ENCODE measurements at regions not wholly inside any gene's neighbourhood (a gene's known extent, or its start where the extent isn't known, plus 50 kb on each side); places are given as distances from the start of the nearest gene placed in this dataset.

DNA sequence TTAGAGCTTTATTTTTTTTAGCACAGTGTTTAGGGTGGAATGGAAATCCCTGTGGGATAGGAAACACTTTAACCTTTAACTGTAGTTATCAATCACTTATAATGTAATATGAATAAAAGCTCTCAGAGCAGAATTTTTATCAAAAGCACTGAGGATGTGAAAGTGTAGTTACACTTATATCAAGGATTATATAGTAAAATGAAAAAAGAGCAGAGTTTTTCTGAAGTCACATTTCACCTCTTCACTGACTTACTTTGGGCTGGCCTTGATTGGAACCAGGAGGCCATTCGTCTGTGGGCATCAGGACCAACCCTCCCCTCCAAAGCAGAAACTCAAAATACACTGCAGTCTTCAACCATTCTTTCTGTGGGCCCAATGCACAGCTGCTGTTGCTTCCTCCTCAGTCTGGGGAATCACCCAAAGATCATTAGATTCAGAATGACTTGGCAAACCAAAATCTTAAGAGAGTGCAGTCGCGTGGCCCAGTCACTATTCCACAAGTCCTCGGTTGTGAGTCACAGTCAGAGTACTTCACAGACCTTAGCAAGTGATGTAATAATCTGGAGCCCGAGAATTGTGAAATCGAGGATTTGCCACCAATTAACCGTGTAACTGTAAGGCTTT is 132.6 kb upstream of the COL8A1 start:
- no peak overlapping the region for H3K4me3 ChIP-seq (ENCODE audit: low read depth, low read length)
- DNase-seq (ENCODE audit: low read depth, low spot score) = peak; percentile 82
- in situ Hi-C loops (cut with HindIII; ENCODE audit: low sequenced_read_pairs) = no loop called here
- TF ChIP-seq, protein P1, sequence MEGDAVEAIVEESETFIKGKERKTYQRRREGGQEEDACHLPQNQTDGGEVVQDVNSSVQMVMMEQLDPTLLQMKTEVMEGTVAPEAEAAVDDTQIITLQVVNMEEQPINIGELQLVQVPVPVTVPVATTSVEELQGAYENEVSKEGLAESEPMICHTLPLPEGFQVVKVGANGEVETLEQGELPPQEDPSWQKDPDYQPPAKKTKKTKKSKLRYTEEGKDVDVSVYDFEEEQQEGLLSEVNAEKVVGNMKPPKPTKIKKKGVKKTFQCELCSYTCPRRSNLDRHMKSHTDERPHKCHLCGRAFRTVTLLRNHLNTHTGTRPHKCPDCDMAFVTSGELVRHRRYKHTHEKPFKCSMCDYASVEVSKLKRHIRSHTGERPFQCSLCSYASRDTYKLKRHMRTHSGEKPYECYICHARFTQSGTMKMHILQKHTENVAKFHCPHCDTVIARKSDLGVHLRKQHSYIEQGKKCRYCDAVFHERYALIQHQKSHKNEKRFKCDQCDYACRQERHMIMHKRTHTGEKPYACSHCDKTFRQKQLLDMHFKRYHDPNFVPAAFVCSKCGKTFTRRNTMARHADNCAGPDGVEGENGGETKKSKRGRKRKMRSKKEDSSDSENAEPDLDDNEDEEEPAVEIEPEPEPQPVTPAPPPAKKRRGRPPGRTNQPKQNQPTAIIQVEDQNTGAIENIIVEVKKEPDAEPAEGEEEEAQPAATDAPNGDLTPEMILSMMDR (IDR thresholded peaks at IDR 0.05; ENCODE audit: low read depth, low read length) = no peak

DNA sequence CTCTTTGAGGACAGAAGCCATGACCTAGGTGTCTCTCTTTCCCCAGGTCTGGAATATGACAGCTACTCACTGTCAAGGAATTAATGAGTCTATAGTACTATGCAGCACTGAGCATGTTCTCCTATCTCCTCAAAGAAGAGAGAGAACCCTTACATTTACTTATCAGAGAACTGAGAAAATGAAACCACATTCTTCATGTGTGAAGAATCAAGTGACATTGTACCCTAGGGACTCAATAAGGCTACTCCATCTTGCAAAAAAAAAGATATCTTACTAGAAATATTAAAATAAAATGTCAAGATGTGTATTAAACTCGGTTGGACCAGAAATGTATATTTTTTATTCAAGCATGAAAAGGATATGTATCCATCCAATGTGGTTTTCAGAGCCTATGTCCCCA is 133.2 kb upstream of the COL8A1 start:
- no peak for DNase-seq (ENCODE audit: low read depth, low spot score)
- in situ Hi-C loops (cut with HindIII; ENCODE audit: low sequenced_read_pairs) = no loop called here
- H3K4me3 ChIP-seq (ENCODE audit: low read depth, low read length) = no peak overlapping the region
- TF ChIP-seq, protein P1 (IDR thresholded peaks at IDR 0.05; ENCODE audit: low read depth, low read length) = no peak

DNA sequence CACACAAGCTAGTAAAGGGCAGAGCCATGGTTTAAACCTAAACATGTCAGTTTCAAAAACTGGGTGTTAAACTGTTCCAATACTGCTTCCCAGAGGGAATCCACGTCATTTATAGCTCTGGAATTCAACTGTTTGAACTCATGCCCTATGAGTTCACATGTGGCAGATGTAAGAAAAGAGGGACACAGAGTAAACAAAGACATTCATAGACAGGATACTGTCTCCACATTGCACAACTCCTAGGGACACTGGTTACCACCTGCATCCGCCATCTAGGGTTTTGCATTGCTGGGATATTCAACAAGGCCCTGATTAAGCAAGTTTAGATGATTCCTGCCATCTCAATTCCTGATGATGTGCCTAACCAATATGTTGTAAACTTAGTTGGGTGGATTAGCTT is 134.1 kb upstream of the COL8A1 start:
- no peak overlapping the region for H3K4me3 ChIP-seq (ENCODE audit: low read depth, low read length)
- in situ Hi-C loops (cut with HindIII; ENCODE audit: low sequenced_read_pairs) = no loop called here
- no peak for DNase-seq (ENCODE audit: low read depth, low spot score)
- TF ChIP-seq, protein P1 (IDR thresholded peaks at IDR 0.05; ENCODE audit: low read depth, low read length) = no peak

DNA sequence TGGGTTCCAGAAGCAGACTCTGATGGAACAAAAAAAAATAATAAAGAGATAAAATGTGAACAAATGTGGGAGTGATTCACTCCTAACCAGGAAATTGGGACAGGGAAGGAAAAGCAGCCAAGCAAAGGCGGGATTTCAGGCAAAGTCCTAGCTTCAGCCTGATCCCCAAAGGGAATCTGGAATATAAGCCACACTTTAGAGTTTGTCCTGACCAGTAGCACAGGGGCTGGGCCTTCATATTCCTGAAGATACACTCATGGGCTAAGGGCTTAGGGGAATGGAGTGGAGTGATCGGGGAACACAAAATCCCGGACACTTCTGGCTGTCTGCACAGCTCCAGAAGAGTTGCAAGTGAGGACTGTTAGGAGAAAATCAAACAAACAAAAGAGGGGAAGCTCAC is 135.0 kb upstream of the COL8A1 start:
- in situ Hi-C loops (cut with HindIII; ENCODE audit: low sequenced_read_pairs) = no loop called here

DNA sequence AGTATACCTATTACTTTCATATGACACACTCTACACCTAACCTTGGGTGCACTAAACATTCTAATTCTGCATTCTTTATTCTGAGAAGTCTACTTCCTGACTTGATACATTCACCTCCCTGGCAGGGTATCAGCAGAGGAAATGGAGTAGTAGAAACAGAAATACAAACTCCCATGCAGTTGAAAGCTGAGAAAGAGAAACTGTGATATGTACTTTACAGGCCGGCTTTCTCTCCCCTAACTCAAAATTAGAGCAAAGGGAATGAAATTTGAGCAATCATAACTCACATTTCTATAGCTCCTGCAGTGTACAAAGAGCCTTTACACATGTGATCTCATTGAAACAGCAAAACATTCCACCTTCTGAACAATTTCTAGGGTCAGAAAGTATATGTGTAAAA is 135.5 kb upstream of the COL8A1 start:
- no peak overlapping the region for H3K4me3 ChIP-seq (ENCODE audit: low read depth, low read length)
- DNase-seq (ENCODE audit: low read depth, low spot score) = peak; percentile 55
- TF ChIP-seq, protein P1 (IDR thresholded peaks at IDR 0.05; ENCODE audit: low read depth, low read length) = no peak
- in situ Hi-C loops (cut with HindIII; ENCODE audit: low sequenced_read_pairs) = no loop called here

More for the DNA sequence above, 135.0 kb upstream of the COL8A1 start:
- no peak overlapping the region for H3K4me3 ChIP-seq (ENCODE audit: low read depth, low read length)
- TF ChIP-seq, protein P1 (IDR thresholded peaks at IDR 0.05; ENCODE audit: low read depth, low read length) = no peak
- no peak for DNase-seq (ENCODE audit: low read depth, low spot score)

DNA sequence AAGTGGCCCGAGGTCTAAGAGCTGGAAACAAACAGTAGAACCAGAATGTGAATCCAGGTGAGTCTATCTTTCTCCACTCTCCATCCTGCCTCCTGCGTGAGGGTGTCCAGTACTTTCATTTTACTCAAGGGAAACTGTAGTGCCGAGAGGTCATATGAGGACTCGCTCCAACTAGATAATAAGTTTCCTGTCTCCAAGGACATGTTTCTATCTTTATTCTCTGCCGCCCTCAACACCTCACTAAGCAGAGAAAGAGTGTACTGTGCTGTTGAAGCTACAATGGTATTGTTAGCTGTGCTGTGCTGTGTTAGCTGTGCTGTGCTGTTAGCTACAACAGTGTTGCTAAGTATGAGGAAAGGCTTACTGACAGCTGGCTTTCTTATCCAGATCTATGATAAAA is 137.9 kb upstream of the COL8A1 start:
- in situ Hi-C loops (cut with HindIII; ENCODE audit: low sequenced_read_pairs) = no loop called here
- DNase-seq (ENCODE audit: low read depth, low spot score) = no peak

More for the DNA sequence above, 137.9 kb upstream of the COL8A1 start:
- H3K4me3 ChIP-seq (ENCODE audit: low read depth, low read length) = no peak overlapping the region
- TF ChIP-seq, protein P1 (IDR thresholded peaks at IDR 0.05; ENCODE audit: low read depth, low read length) = no peak
